NAMALWA (cell line): ENCODE measurements at regions not wholly inside any gene's neighbourhood (a gene's known extent, or its start where the extent isn't known, plus 50 kb on each side); places are given as distances from the start of the nearest gene placed in this dataset.

Experiments
- DNase-seq: peaks from one replicate; pipeline ENCODE4 v3.0.0-alpha.2; 2015; ENCODE audit warnings: low spot score

DNA sequence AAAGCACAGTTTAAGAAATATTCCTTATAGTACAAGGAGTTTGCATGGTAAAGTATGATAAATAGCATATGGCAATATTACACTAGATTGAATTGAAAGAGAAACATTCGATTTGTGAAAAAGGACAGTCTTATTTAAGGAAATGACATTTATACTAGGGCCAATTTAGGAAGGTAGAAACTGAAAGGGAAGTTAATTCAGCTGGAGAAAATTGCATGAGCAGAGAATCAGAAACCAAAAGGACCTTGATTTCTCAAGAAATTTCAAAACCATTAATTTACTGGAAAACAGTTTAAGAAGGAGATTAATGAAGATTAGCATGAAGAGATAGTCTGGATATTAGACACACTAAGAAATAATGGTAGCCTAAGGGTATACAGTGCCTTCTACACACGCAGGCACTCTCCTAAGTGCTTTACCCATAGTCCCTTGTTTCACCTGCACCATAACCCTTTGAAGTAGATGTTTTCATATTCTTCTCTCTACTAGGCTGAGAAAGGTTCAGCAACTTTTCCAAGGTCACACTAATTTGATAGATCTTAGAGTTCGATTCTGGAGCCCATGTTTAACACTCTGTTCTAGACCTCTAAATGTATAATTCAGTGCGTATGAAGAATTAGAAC, 259.1 kb upstream of the SLIT2 start:
- DNase-seq = no peak

DNA sequence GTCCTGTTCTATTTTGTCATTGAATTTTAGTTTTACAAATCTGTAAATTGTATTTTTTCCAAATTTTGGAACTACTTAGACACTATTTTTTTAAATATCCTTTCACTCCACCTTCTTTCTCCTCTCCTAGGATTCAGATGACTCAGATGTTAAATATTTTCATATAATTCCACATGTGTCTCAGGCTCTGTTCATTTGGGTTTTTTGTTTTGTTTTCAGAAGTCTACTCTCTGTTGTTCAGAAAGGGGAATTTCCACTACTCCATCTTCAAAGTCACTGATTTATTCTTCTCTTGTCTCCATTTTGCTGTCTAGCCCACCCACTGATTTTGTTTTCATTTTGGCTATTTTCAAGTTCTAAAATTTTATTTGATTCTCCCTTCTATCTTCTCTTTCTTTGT, 264.0 kb upstream of the SLIT2 start:
- no peak for DNase-seq

DNA sequence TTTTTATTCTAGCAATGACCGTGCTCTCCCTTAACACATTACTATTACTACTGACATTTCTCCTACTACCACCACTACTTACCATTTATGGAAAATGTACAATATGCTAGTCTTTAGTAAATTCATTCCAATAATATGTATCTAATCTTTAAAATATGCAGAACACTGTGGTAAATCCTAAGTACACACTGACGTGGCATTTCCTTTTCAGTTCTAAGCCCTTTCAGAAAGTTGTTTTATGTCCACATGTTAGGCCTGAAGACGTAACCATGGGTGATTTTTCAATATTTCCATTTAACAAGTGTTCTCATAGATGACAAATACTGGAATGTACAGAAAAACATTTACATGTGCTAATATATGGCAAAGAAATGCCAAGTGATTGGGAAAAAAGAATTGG, 268.6 kb upstream of the SLIT2 start:
- no peak for DNase-seq

- no peak for DNase-seq
These were observed 269.1 kb upstream of the SLIT2 start for GRCh38 chr4:19982556-19982955.

- DNase-seq = no peak
These were observed 279.9 kb upstream of the SLIT2 start for GRCh38 chr4:19971829-19972228.

GRCh38 chr4:19969492-19969891, 282.2 kb upstream of the SLIT2 start:
- DNase-seq = no peak

- no peak for DNase-seq
These were observed 290.6 kb upstream of the SLIT2 start for GRCh38 chr4:19961091-19961490.

DNA sequence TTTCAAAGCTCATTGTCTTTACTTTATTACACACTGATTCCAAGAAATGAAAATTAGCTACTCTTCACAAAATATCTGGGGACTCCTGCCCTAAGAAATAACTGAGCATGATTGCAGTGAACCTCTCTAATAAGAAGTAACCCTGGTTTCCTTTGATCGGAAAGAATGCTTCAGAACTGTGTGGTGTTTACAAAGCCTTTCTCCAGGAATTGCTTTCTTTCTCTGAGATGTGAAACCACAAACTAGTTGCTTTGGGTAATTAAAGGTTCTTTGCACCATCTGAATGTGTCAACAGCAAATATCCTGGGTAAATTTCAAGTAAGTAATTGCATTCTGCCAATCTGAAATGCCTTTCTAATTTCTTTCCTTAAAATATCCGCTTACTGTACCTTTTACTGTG, 292.9 kb upstream of the SLIT2 start:
- no peak for DNase-seq

GRCh38 chr4:19947349-19947748, 304.4 kb upstream of the SLIT2 start:
- no peak for DNase-seq

DNA sequence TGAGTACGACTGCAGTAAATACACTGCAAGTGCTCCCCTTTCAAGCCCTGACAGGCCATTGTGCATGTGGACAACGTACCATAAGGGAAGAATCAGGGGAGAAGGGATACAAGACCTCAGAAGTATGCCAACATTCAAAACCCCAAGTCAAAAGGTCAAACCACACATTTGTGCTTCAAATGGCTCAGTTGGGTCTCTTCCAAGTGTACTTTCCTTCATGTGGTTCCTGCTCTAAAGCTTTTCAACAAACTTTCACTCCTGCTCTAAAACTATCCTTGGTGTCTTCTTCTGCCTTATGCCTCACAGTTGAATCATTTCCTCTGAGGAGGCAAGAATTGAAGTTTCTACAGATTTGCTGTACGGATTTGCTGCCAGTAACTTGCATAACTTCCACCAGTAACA, 305.7 kb upstream of the SLIT2 start:
- no peak for DNase-seq

GRCh38 chr4:19945501-19945900, 306.2 kb upstream of the SLIT2 start:
- no peak for DNase-seq

DNA sequence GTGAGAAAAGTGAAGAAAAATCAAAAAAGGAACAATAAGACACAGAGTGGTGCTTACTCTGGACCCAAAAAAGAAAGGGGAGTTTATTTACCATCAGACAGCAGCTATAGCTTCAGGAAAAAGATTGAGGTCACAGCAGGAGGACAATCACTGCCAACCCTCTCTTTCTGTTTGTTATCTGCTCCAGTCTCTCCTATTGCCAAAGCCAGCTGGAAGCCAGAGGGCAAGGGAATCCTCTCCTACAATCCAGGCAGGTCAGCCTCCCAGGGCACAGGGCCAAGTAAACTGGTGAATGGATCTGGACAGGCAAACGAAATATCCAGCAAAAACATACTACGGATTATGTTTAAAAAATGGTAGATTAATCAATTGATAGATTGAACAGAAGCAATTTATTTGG, 306.9 kb upstream of the SLIT2 start:
- no peak for DNase-seq

DNA sequence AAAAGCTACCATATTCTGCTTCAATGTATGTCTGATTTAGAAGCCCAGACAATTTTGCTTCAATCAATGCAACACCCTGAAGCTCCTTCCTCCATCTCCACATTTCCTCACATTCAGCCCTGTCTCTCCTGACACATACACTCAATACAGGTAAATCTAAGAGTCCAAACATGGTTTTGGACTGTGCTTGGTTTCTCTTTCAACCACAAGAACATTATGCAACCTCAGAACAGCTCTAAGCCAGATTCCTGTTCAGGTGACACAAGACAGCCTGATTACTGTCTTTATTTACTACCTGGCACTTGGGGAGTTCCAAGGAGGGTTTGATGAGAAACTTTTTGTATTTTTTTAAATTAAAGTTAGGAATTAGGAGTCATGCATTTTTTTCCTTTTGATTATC, 307.5 kb upstream of the SLIT2 start:
- DNase-seq = no peak

GRCh38 chr4:19941434-19941833, 310.3 kb upstream of the SLIT2 start:
- no peak for DNase-seq

DNA sequence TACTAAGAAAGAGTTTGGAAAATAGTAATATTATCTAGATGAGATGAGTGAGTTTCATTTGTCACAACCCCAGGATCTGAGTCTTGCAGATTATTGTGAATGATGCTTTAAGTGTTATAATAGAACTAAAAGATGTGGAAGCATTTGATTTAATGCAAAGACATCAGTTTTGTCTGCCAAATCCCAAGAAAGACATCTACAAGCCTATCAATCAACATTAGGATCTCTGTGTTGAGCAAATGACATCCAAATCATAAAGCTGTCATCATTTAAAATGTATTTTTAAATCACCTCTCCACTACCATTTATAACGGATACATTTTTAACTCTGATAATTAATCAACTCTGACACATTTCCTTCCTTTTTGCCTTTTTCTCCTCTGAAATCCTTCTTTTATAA, 310.8 kb upstream of the SLIT2 start:
- no peak for DNase-seq

- DNase-seq = no peak
These were observed 315.2 kb upstream of the SLIT2 start for GRCh38 chr4:19936476-19936875.

- DNase-seq = no peak
These were observed 321.0 kb upstream of the SLIT2 start for GRCh38 chr4:19930742-19931141.

DNA sequence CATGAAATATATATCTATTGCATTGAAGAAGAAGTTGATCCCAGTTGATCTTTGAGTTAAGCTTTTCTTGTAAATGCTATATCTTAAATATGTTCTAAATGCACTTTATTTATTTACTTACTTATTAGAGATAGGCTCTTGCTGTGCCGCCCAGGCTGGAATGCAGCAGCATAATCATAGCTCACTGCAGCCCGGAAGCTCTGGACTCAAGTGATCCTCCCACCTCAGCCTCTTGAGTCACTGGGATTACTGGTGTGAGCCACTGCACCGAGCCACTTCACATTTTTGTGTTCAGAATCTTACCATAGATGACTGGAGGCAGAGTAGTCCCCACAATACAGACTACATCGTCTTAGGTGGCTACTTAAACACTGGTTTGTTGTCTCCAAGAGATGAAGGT, 324.3 kb upstream of the SLIT2 start:
- no peak for DNase-seq

DNA sequence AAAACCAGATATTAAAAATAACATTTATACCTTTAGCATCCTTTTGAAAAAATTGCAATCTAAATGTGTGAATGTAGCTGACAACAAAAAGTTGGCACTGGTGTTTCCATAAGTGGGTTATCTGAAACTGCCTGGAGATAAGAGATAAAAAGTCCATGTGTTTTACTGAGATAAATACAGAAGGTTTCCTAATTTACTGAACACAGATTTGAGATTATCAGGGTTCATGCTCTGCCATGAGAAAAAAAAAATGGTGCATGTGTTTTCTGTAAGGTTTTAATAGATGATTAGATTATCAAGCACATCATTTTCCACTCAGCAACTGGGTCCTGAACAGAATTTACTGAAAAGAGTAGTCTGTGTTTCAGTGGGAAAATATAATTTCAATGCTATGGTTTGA, 326.2 kb upstream of the SLIT2 start:
- no peak for DNase-seq

DNA sequence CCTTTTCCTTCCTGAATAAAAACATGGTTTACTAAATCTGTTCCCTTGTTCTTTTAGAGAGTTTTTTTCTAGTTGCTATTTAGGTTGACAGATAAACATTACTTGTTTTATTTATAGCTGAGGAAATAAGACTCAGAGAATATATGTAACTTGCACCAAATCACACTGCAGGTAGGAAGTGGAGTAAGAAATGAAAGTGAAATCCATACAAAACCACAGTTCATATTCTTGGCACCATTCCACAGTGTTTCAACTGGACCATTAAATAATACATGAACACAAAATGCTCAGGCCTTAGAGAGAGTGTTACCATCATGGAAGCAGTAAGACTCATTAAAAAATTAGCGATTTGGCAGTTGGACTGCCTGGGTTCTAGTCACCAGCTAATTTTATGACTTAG, 326.9 kb upstream of the SLIT2 start:
- no peak for DNase-seq

GRCh38 chr4:19915276-19915675, 336.4 kb upstream of the SLIT2 start:
- no peak for DNase-seq

GRCh38 chr4:19913650-19914049, 338.1 kb upstream of the SLIT2 start:
- DNase-seq = no peak

- no peak for DNase-seq
These were observed 340.7 kb upstream of the SLIT2 start for GRCh38 chr4:19910861-19911525.

DNA sequence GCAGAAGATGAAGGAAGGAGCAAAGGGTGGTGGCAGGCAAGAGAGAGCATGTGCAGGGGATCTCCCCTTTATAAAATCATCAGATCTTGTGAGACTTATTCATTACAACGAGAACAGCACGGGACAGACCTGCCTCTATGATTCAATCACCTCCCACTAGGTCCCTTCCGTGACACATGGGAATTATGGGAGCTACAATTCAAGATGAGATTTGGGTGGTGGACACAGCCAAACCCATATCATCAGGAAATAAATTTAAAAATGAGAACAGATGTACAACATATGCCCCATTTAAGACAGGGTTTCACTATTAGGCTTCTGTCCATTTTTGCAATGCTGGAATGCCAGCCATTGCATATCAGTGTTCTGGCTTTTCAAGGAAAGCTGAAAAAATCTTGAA, 346.7 kb upstream of the SLIT2 start:
- DNase-seq = no peak
